ENCODE measurements at regions not wholly inside any gene's neighbourhood (a gene's known extent, or its start where the extent isn't known, plus 50 kb on each side); places are given as distances from the start of the nearest gene placed in this dataset.

GRCh38 chr1:47685763-47686066 is 247.9 kb downstream of the FOXD2 start:
- TF ChIP-seq POLR2A (IDR thresholded peaks at IDR 0.05; ENCODE audit: low read depth, low read length) (no peak), TAF1 (IDR thresholded peaks at IDR 0.05; ENCODE audit: borderline replicate concordance, low read depth, low read length) (no peak)
